ENCODE measurements at regions not wholly inside any gene's neighbourhood (a gene's known extent, or its start where the extent isn't known, plus 50 kb on each side); places are given as distances from the start of the nearest gene placed in this dataset.
"Not testable (repeated sequence)": the region's sequence is repeated elsewhere in the genome, so short reads cannot be mapped to it uniquely, and the experiment has no call there.

- DNase-seq: no peak
Observed at GRCh38 chr5:42074353-42074752, 149.3 kb downstream of the FBXO4 start.

GRCh38 chr5:42089705-42090104 lies 164.6 kb downstream of the FBXO4 start:
- no peak for DNase-seq

- DNase-seq: no peak
Observed at GRCh38 chr5:42090162-42090561, 165.1 kb downstream of the FBXO4 start.

- DNase-seq: not testable (repeated sequence)
Observed at GRCh38 chr5:42099846-42100245, 174.8 kb downstream of the FBXO4 start.

- DNase-seq: no peak
Observed at GRCh38 chr5:42108468-42108867, 183.4 kb downstream of the FBXO4 start.

GRCh38 chr5:42109006-42109572 lies 184.0 kb downstream of the FBXO4 start:
- no peak for DNase-seq

GRCh38 chr5:42115721-42116120 lies 190.6 kb downstream of the FBXO4 start:
- not testable (repeated sequence) for DNase-seq

GRCh38 chr5:42120070-42120469 lies 195.0 kb downstream of the FBXO4 start:
- no peak for DNase-seq

GRCh38 chr5:42121401-42121800 lies 196.3 kb downstream of the FBXO4 start:
- DNase-seq: no peak

- DNase-seq: no peak
Observed at GRCh38 chr5:42131081-42131480, 206.0 kb downstream of the FBXO4 start.

GRCh38 chr5:42143361-42143760 lies 218.3 kb downstream of the FBXO4 start:
- DNase-seq: no peak

- DNase-seq: no peak
Observed at GRCh38 chr5:42148813-42149212, 223.7 kb downstream of the FBXO4 start.

- DNase-seq: no peak
Observed at GRCh38 chr5:42157215-42157614, 232.1 kb downstream of the FBXO4 start.

GRCh38 chr5:42163083-42163482 lies 238.0 kb downstream of the FBXO4 start:
- no peak for DNase-seq

- no peak for DNase-seq
Observed at GRCh38 chr5:42168091-42168670, 243.1 kb downstream of the FBXO4 start.

- not testable (repeated sequence) for DNase-seq
Observed at GRCh38 chr5:42176118-42176517, 247.1 kb upstream of the GHR start.

GRCh38 chr5:42179843-42180242 lies 243.4 kb upstream of the GHR start:
- DNase-seq: not testable (repeated sequence)

GRCh38 chr5:42216904-42217303 lies 206.3 kb upstream of the GHR start:
- no peak for DNase-seq

- no peak for DNase-seq
Observed at GRCh38 chr5:42217791-42218190, 205.4 kb upstream of the GHR start.

- DNase-seq: no peak
Observed at GRCh38 chr5:42225009-42225408, 198.2 kb upstream of the GHR start.

GRCh38 chr5:42228279-42228678 lies 195.0 kb upstream of the GHR start:
- no peak for DNase-seq

GRCh38 chr5:42230839-42231238 lies 192.4 kb upstream of the GHR start:
- no peak for DNase-seq

- DNase-seq: no peak
Observed at GRCh38 chr5:42235241-42235640, 188.0 kb upstream of the GHR start.

GRCh38 chr5:42235837-42236236 lies 187.4 kb upstream of the GHR start:
- DNase-seq: no peak

Measured in nucleus accumbens (tissue), 56 donors.